Activated T-cell treated with anti-CD3 and anti-CD28 coated beads, Interleukin-2, amount 50 U/mL, for 72 hours (primary cell): ENCODE measurements at regions not wholly inside any gene's neighbourhood (a gene's known extent, or its start where the extent isn't known, plus 50 kb on each side); places are given as distances from the start of the nearest gene placed in this dataset.
A peak's percentile ranks its signal among the peaks of the same experiment; 100 is the strongest.
"Not testable (repeated sequence)": the region's sequence is repeated elsewhere in the genome, so short reads cannot be mapped to it uniquely, and the experiment has no call there.

Source experiments
- ATAC-seq, 2 donors: fragments of 150-1000 bp; cut with Tn5 transposase; replicated peaks in 1 of 2; 2 replicates each; pipeline ENCODE4 v1.10.0; 2021; ENCODE audit warnings: moderate library complexity in 2 of 2, mild to moderate bottlenecking in 1 of 2
- DNase-seq, 2 donors: peaks; one replicate each; pipeline ENCODE4 v3.0.0; 2021 to 2022; ENCODE audit warnings: mixed read lengths in 1 of 2
- H3K27ac Mint-ChIP-seq: one replicate; pipeline ENCODE4 v1.8.0; 2022; ENCODE audit warnings: mild to moderate bottlenecking, moderate library complexity, mixed read lengths
- H3K27me3 Mint-ChIP-seq: one replicate; pipeline ENCODE4 v1.8.0; 2022; ENCODE audit warnings: low read depth, mixed read lengths
- H3K36me3 Mint-ChIP-seq, 2 donors: one replicate each; pipeline ENCODE4 v1.8.0; 2022; ENCODE audit warnings: mixed read lengths in 2 of 2, mild to moderate bottlenecking in 1 of 2; ENCODE audit not compliant: insufficient read depth in 2 of 2
- H3K4me1 Mint-ChIP-seq: one replicate; pipeline ENCODE4 v1.8.0; 2022; ENCODE audit warnings: low read depth, mixed read lengths
- H3K4me3 Mint-ChIP-seq, 2 donors: one replicate each; pipeline ENCODE4 v1.8.0; 2022; ENCODE audit warnings: mild to moderate bottlenecking in 2 of 2, mixed read lengths in 2 of 2, moderate library complexity in 2 of 2
- H3K9me3 Mint-ChIP-seq, 2 donors: one replicate each; pipeline ENCODE4 v1.8.0; 2022; ENCODE audit warnings: mixed read lengths in 2 of 2

- no peak for ATAC-seq
- Mint-ChIP-seq H3K9me3 (no peaks in the 10 kb centered on the region), H3K36me3 (no peaks in the 10 kb centered on the region), H3K4me1 (no peaks in the 10 kb centered on the region), H3K27ac (no peak overlapping the region), H3K4me3 (no peak overlapping the region), H3K27me3 (no peaks in the 10 kb centered on the region)
- no peak for DNase-seq
These were observed 177.9 kb upstream of the MAP3K1 start for GRCh38 chr5:56637321-56637920.

GRCh38 chr5:56633950-56634349 is 181.4 kb upstream of the MAP3K1 start:
- Mint-ChIP-seq H3K27me3 (no peaks in the 10 kb centered on the region), H3K36me3 (peaks cover 7 to 9% of the 10 kb centered on the region in 2 donors), H3K4me1 (no peaks in the 10 kb centered on the region), H3K27ac (no peak overlapping the region), H3K4me3 (no peak overlapping the region), H3K9me3 (peaks cover 8 to 10% of the 10 kb centered on the region in 2 donors)
- DNase-seq, result no peak
- ATAC-seq, result no peak

GRCh38 chr5:56632939-56633338 is 182.4 kb upstream of the MAP3K1 start:
- H3K4me1 Mint-ChIP-seq, result no peaks in the 10 kb centered on the region
- H3K27ac Mint-ChIP-seq, result no peak overlapping the region
- no peak for ATAC-seq
- DNase-seq, result no peak
- H3K36me3 Mint-ChIP-seq, result peaks cover 7 to 14% of the 10 kb centered on the region in 2 donors
- H3K9me3 Mint-ChIP-seq, result peaks cover 9 to 11% of the 10 kb centered on the region in 2 donors
- no peaks in the 10 kb centered on the region for H3K27me3 Mint-ChIP-seq
- no peak overlapping the region for H3K4me3 Mint-ChIP-seq

GRCh38 chr5:56632199-56632598 is 183.2 kb upstream of the MAP3K1 start:
- ATAC-seq (no peak), DNase-seq (no peak)
- H3K27ac Mint-ChIP-seq, result no peak overlapping the region
- peaks cover 11 to 13% of the 10 kb centered on the region in 2 donors for H3K9me3 Mint-ChIP-seq
- H3K27me3 Mint-ChIP-seq, result no peaks in the 10 kb centered on the region
- H3K4me1 Mint-ChIP-seq, result no peaks in the 10 kb centered on the region
- H3K36me3 Mint-ChIP-seq, result peaks cover 7 to 16% of the 10 kb centered on the region in 2 donors
- H3K4me3 Mint-ChIP-seq, result no peak overlapping the region

GRCh38 chr5:56631719-56632118 is 183.6 kb upstream of the MAP3K1 start:
- Mint-ChIP-seq H3K27me3 (no peaks in the 10 kb centered on the region), H3K4me3 (no peak overlapping the region), H3K27ac (no peak overlapping the region), H3K9me3 (peaks cover 11 to 13% of the 10 kb centered on the region in 2 donors), H3K4me1 (no peaks in the 10 kb centered on the region), H3K36me3 (peaks cover 7 to 16% of the 10 kb centered on the region in 2 donors)
- ATAC-seq (no peak), DNase-seq (no peak)

- Mint-ChIP-seq H3K9me3 (peaks cover 11 to 13% of the 10 kb centered on the region in 2 donors), H3K36me3 (peaks cover 7 to 16% of the 10 kb centered on the region in 2 donors)
- DNase-seq, H3K4me3 Mint-ChIP-seq, ATAC-seq, H3K27me3 Mint-ChIP-seq, H3K4me1 Mint-ChIP-seq, H3K27ac Mint-ChIP-seq: not testable (repeated sequence)
These were observed 186.7 kb upstream of the MAP3K1 start for GRCh38 chr5:56628616-56629015.

- Mint-ChIP-seq H3K4me3 (no peak overlapping the region), H3K9me3 (peaks cover 8 to 12% of the 10 kb centered on the region in 2 donors), H3K4me1 (no peaks in the 10 kb centered on the region), H3K27ac (no peak overlapping the region), H3K36me3 (peaks cover 7 to 16% of the 10 kb centered on the region in 2 donors), H3K27me3 (no peaks in the 10 kb centered on the region)
- ATAC-seq (no peak), DNase-seq (no peak)
These were observed 189.8 kb upstream of the MAP3K1 start for GRCh38 chr5:56625541-56625940.

GRCh38 chr5:56624751-56625150 is 190.6 kb upstream of the MAP3K1 start:
- Mint-ChIP-seq H3K27ac (no peak overlapping the region), H3K4me3 (no peak overlapping the region), H3K36me3 (peaks cover 0 to 9% of the 10 kb centered on the region in 2 donors), H3K9me3 (peaks cover 3 to 7% of the 10 kb centered on the region in 2 donors), H3K4me1 (no peaks in the 10 kb centered on the region), H3K27me3 (no peaks in the 10 kb centered on the region)
- ATAC-seq, result no peak
- no peak for DNase-seq

GRCh38 chr5:56622141-56622540 is 193.2 kb upstream of the MAP3K1 start:
- Mint-ChIP-seq H3K4me3 (no peak overlapping the region), H3K27ac (no peak overlapping the region), H3K4me1 (no peaks in the 10 kb centered on the region), H3K36me3 (peaks cover 3 to 5% of the 10 kb centered on the region in 2 donors), H3K9me3 (peaks cover 4 to 5% of the 10 kb centered on the region in 2 donors), H3K27me3 (no peaks in the 10 kb centered on the region)
- no peak for ATAC-seq
- DNase-seq, result no peak

- H3K27ac Mint-ChIP-seq, result peak overlapping the region; percentile 57
- peaks cover 4% of the 10 kb centered on the region for H3K4me1 Mint-ChIP-seq
- no peak overlapping the region for H3K4me3 Mint-ChIP-seq
- DNase-seq (no peak), ATAC-seq (no peak)
- H3K36me3 Mint-ChIP-seq, result peaks cover 3 to 5% of the 10 kb centered on the region in 2 donors
- H3K27me3 Mint-ChIP-seq, result no peaks in the 10 kb centered on the region
- H3K9me3 Mint-ChIP-seq, result peaks cover 4 to 5% of the 10 kb centered on the region in 2 donors
These were observed 194.3 kb upstream of the MAP3K1 start for GRCh38 chr5:56620903-56621677.

GRCh38 chr5:56617998-56618397 is 197.4 kb upstream of the MAP3K1 start:
- H3K9me3 Mint-ChIP-seq, result peaks cover 4 to 8% of the 10 kb centered on the region in 2 donors
- no peaks in the 10 kb centered on the region for H3K27me3 Mint-ChIP-seq
- peaks cover 32% of the 10 kb centered on the region for H3K4me1 Mint-ChIP-seq
- no peak overlapping the region for H3K4me3 Mint-ChIP-seq
- H3K27ac Mint-ChIP-seq, result no peak overlapping the region
- DNase-seq (no peak), ATAC-seq (no peak)
- H3K36me3 Mint-ChIP-seq, result peaks cover 3 to 5% of the 10 kb centered on the region in 2 donors

GRCh38 chr5:56616454-56617160 is 198.7 kb upstream of the MAP3K1 start:
- Mint-ChIP-seq H3K9me3 (peaks cover 6 to 11% of the 10 kb centered on the region in 2 donors), H3K36me3 (peaks cover 8% of the 10 kb centered on the region in 2 donors), H3K27me3 (no peaks in the 10 kb centered on the region), H3K4me3 (peak overlapping the region in 1 of 2 donors; percentile 46), H3K27ac (peak overlapping the region; percentile 27), H3K4me1 (peaks cover 46% of the 10 kb centered on the region)
- DNase-seq, result no peak
- ATAC-seq, result no peak
